OCI-LY1 (cell line): ENCODE measurements at regions not wholly inside any gene's neighbourhood (a gene's known extent, or its start where the extent isn't known, plus 50 kb on each side); places are given as distances from the start of the nearest gene placed in this dataset.
"Not testable (repeated sequence)": the region's sequence is repeated elsewhere in the genome, so short reads cannot be mapped to it uniquely, and the experiment has no call there.

Source experiments
- EZH2 ChIP-seq: fragments of 200-600 bp; sonication (generic), shearing (Covaris generic); IDR thresholded peaks from 2 replicates; pipeline ENCODE4 v1.8.0; 2017; ENCODE audit warnings: borderline replicate concordance, mixed run types, mild to moderate bottlenecking, antibody characterized with exemption, low read length, moderate library complexity, mixed read lengths
- TF ChIP-seq, protein P1 (sequence below): fragments of 200-600 bp; sonication (generic), shearing (Covaris generic); IDR thresholded peaks from 2 replicates; pipeline ENCODE4 v1.5.1; 2017; ENCODE audit warnings: mild to moderate bottlenecking, antibody characterized with exemption, low read length, moderate library complexity, mixed read lengths

DNA sequence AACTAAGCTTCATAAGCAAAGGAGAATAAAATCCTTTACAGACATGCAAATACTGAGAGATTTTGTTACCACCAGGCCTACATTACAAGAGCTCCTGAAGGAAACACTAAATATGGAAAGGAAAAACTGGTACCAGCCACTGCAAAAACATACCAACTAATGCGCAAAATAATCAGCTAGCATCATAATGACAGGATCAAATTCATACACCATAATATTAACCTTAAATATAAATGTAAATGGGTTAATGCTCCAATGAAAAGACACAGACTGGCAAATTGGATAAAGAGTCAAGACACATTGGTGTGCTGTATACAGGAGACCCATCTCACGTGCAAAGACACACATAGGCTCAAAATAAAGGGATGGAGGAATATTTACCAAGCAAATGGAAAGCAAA is 80.3 kb upstream of the SLC35F3 start:
- TF ChIP-seq, protein P1, sequence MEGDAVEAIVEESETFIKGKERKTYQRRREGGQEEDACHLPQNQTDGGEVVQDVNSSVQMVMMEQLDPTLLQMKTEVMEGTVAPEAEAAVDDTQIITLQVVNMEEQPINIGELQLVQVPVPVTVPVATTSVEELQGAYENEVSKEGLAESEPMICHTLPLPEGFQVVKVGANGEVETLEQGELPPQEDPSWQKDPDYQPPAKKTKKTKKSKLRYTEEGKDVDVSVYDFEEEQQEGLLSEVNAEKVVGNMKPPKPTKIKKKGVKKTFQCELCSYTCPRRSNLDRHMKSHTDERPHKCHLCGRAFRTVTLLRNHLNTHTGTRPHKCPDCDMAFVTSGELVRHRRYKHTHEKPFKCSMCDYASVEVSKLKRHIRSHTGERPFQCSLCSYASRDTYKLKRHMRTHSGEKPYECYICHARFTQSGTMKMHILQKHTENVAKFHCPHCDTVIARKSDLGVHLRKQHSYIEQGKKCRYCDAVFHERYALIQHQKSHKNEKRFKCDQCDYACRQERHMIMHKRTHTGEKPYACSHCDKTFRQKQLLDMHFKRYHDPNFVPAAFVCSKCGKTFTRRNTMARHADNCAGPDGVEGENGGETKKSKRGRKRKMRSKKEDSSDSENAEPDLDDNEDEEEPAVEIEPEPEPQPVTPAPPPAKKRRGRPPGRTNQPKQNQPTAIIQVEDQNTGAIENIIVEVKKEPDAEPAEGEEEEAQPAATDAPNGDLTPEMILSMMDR, result not testable (repeated sequence)
- not testable (repeated sequence) for TF ChIP-seq EZH2
